GM19372 (cell line): ENCODE measurements at regions not wholly inside any gene's neighbourhood (a gene's known extent, or its start where the extent isn't known, plus 50 kb on each side); places are given as distances from the start of the nearest gene placed in this dataset.

Experiments used
- ATAC-seq: cut with Tn5 transposase; IDR thresholded peaks from one replicate; pipeline ENCODE4 v1.9.1; 2021; ENCODE audit warnings: mild to moderate bottlenecking, low read depth, moderate library complexity; ENCODE audit not compliant: unreplicated experiment

GRCh38 chr5:125293223-125293622, 546.8 kb upstream of the ZNF608 start:
- no peak for ATAC-seq

- ATAC-seq: no peak
These were observed 547.3 kb upstream of the ZNF608 start for GRCh38 chr5:125293726-125294125.

DNA sequence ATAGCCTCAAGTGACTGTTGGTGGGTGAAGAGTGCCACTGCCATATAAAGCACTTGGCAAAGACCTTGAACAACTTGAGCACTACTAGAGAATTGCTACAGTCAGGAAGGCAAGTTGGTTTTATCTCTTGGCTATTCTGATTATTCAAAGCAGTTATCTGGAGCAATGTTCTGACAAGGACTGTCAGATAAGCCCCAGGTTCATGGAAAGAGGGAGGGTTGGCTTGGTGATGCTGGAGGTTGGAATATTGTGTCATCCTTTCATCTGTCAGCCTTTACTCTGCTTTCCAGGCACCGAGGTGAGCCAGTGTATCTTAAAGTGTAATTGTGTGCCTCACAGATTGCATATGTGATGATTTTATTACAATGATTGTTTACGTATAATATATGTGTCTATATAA, 548.4 kb upstream of the ZNF608 start:
- no peak for ATAC-seq

GRCh38 chr5:125295405-125295872, 549.0 kb upstream of the ZNF608 start:
- ATAC-seq: no peak

DNA sequence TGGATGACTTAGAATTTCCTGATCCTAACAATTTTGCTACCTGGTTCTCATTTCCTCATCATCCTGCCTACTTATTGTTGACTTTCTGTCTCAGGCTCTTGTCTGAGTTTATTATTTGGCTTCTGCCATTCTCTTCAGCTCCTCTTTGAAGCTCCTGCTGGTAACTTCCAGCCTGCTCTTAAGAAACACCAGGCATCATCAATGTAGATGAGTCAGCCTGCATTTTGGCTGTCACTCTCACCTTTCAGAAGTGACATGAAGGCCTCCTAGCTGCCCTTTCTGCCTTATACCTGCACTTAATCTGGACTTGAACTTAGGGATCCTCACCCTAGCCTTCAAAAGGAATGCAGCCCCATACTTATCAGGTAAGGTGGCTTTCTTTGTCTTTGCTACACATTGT, 551.8 kb upstream of the ZNF608 start:
- no peak for ATAC-seq

- ATAC-seq: no peak
These were observed 552.4 kb upstream of the ZNF608 start for GRCh38 chr5:125298746-125299379.

DNA sequence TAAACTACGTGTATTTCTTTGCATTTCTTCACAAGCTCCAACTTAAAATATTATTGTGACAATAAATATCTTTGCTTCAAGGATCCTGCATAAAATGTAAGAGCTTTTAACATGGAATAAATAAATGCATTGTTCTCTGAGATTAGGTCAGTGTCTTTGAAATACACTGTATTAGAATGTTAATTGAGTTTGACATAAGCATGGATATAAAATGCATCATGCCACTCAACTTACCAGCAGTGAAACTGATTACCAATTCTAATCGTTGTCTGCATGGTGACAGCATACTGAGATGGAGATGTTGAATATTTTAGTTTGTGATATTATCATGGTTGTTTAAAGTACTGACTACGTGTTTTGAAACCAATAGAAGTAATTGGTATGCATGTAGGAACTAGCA, 555.3 kb upstream of the ZNF608 start:
- ATAC-seq: no peak

DNA sequence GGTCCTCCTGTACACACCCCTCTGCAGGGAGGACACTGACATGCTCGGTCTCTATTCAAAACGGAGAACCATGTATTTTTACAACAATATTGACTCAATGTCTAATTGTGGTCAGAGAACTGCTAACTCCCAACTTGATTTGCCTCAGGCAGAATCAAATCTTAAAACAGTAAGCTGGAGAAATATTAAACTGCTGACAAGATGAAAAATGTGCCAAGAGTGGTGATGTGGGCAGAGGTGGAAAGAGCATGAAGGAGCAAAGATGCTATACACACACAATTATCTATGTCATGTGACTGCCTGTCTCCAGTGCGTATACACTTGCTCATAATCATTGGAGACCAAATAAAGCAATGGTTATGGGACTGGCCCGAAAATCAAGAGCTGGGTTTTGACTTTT, 556.1 kb upstream of the ZNF608 start:
- ATAC-seq: no peak

- no peak for ATAC-seq
These were observed 560.3 kb upstream of the ZNF608 start for GRCh38 chr5:125306741-125307140.

DNA sequence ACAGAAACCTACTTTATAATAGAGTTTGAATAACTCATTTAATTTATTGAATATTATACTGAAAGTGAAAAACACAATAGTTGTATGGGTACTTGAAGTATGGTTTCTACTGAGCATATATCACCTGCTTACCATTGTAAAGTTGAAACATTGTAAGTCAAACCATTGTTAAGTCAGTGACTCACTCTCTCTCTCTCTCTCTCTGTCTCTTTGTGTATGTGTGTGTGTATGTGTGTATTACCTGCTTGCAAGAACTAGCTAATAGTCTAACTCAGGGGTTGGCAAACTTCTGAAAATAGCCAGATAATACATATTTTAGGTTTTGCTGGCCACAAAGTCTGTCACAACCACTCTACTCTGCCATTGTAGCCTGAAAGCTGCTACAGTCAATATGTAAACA, 564.3 kb upstream of the ZNF608 start:
- ATAC-seq: no peak

DNA sequence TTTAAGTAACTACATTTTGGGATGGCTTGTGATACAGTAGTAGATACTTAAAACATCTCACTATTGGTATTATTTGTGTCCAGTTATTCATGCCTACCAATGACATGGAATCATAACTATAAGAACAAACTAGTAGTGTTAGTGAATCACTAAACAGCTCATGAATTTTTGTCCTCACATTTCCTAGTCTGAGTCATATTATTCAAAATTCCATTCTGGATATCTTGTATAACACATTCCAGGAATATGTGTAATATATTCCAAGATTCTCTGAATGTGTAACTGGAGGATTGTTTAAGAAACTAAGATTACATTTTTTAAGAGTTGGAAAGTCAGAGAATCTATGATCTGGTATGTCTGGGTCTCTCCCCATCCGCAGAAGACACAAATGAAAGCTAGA, 565.3 kb upstream of the ZNF608 start:
- no peak for ATAC-seq

- no peak for ATAC-seq
These were observed 567.1 kb upstream of the ZNF608 start for GRCh38 chr5:125313555-125313954.

DNA sequence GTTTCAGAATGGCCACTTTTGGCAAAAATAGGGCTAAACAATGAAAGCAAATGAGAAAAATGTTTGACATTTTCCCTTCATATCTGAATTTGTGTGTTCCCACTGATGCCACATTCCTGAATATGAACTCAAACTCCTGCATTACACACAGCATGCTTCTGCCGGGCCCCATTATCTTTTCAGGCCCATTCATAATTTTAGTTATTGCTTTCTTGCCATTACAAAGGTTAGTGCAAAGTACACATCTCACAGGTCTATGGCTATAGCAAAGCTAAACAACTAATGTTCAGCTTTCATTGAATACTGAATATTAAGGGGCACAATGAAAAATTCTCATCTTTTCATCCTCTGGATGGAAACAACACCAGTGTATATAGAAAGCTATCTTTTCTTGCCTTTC, 568.9 kb upstream of the ZNF608 start:
- ATAC-seq: no peak

GRCh38 chr5:125316391-125316790, 570.0 kb upstream of the ZNF608 start:
- ATAC-seq: no peak

- ATAC-seq: no peak
These were observed 570.6 kb upstream of the ZNF608 start for GRCh38 chr5:125316915-125317535.

- ATAC-seq: no peak
These were observed 571.1 kb upstream of the ZNF608 start for GRCh38 chr5:125317536-125317995.

DNA sequence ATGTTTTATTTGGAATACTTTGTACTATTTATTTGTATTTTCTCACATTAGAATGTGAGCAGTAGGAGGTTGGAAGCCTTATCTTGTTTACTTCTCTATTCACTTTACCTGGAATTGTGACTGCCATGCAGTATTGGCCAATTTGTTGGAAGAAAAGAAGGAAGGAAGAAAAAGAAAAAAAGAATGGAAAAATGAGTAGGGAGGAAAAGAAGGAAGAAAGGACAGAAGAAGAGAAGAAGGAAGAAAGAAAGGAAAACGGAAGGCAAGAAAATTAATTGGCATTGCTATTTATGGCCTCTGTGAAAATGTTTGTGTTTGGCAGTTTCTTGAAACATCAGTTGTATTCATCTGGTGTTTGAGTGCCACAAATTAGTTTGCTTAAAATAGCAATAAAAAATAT, 575.2 kb upstream of the ZNF608 start:
- no peak for ATAC-seq

DNA sequence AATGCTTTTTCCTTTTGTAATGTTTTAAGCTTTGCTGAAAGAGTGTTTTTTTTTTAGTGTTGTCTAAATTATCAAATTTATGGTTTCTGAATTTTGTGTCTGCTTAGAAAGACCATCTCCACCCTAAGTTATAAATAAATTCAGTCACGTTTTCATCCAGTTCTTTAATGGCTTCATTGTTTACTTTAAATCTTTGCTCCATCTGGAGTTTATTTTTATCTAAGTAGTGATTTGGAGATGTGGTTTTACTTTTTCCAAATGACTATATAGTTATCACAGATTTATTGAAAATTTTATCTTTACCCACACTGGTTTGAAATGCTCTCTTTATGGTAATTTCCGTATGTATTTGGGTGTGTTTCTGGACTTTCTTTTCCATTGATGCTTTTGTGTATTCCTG, 577.2 kb upstream of the ZNF608 start:
- ATAC-seq: no peak

DNA sequence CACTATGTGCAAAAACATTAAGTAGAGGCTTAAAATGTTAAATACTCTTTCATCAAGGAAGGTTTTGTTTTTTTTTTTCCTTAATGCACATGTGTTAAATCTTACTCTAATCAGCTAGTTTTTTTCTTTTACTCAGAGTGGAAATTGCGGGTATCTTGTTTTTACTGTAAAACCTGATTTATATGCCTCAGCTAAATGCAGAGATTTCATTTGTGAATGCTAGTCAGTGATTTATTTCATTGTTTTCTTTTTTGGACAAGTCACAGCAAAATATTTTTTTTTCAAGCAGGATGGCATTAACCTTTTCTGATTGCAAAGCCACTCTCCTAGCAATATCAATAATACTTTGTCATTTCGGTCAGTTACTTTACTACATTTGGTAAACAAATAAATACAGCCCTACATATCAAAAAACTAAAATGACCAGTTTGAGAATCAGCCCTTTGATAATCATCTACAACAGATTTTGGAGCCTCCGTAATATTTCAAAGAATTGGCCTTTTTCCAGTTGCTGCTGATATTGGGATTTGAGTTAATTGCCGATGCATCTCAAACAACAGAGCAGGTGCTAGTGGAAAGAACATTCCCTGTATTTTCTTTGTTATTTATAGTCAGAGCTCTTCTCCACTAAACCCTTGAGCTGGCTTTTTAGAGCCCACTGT, 579.2 kb upstream of the ZNF608 start:
- no peak for ATAC-seq

GRCh38 chr5:125326150-125326510, 579.7 kb upstream of the ZNF608 start:
- ATAC-seq: no peak

DNA sequence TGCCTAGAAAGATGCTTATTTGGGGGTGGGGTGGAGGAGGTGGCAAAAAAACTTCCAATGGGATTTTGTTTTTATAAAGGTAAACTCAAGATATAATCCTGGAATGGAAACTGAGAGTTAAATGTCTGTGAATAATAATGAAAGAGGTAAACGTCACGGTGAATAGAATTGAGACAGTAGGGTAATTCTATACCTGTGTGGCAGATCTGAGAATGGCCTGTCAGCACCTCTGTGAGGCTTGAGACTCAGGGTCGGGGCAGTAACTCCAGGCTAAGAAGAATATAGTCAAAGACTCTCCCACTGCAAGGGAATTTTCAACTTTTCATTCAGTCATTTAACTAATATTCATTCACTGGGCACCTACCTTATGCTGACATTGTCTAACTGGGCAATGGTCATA, 581.2 kb upstream of the ZNF608 start:
- no peak for ATAC-seq

GRCh38 chr5:125331987-125332598, 585.7 kb upstream of the ZNF608 start:
- ATAC-seq: no peak
